ENCODE measurements at regions not wholly inside any gene's neighbourhood (a gene's known extent, or its start where the extent isn't known, plus 50 kb on each side); places are given as distances from the start of the nearest gene placed in this dataset.

DNA sequence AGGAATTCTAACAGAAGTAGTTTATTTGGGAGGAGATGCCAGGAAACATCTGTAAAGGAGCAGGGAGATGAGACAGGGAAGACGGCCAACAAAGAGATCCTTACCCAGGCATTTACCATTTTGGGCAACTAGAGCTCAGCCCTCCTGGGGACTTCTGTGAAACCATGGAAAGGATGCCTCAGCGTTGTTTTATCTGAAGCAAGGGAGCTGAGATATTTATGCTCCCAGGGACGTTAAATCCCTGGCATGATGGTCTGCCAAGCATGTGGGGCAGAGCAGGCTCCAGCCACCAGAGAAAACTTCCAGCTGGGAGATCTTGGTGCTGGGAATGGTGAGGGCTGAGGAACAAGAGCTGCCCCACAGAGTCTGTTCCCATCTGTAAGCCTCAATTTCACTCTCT, 114.8 kb upstream of the FOXF1 start:
- no peak for DNase-seq

DNA sequence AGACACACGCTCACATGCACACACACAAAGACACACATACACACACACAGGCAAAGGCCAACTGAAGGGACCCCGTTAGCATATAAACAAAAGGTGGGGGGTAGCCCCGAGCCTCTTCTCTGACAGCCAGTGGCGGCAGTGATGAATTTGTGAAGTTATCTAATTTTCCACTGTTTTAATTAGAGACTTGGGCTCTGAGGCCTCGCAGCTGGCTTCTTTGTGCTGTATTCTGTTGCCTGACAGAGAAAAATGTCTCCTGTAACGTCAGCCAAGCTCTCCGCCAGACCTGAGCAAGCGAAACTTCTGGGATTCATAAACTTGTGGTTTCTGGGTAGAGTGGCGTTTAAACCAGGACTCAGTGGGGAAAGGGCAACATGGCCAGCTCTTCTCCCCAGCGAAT, 113.9 kb upstream of the FOXF1 start:
- no peak for DNase-seq

DNA sequence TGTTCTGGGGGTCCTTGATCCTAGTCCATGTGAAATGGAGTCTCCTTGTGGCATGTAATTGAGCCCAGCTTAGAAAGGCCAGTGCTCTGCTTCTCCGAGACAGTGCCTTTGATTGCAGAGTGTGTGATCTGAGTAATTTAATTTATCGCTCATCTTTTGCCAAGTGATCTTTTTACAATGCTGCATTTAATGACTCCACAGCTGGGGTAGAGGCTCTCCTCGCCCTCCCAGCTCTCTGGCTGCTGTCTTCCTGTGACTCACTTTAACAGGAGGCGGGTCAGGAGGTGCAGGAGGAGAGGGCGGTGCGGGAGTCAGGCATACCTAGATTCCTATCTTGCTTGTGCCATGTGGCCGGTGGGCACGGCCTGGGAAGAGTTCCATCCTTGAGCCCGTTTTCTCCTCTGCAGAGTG, 113.4 kb upstream of the FOXF1 start:
- DNase-seq: no peak

DNA sequence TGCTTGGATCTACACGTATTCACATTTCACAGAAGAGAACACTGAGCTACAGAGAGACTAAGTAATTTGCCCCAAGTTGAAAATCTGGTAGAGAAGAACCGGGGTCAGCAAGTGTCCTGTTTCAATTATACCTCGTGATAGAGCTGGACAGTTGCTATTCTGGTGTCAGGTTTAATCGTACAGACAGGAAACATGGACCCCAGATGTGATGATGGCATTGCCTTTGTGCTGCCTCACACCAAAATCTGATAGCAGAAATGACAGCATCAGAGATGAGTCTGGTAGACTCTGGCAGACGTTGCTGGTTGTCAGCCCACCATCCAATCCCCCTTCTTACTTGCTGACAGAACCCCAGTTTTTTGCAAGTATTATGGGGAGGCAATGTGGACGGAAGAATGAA, 112.1 kb upstream of the FOXF1 start:
- no peak for DNase-seq

DNA sequence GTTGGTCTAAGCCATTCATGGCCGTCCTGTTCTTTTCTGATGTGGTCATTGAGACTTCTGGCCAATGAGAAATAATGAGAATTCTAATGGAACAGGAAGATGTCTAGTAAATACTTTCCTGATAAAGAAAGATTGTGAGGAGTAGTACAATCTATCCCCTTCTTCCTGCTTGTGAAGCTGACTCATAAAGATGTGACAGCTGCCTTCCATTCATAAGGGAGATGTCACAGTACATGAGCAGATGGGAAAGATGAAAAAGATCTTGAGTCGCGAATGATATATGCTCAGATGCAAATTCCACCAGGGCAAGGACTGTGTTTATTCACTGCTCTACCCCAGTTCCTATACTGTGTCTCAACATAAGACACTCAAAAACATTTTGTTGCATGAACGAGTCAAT, 111.7 kb upstream of the FOXF1 start:
- DNase-seq: no peak

DNA sequence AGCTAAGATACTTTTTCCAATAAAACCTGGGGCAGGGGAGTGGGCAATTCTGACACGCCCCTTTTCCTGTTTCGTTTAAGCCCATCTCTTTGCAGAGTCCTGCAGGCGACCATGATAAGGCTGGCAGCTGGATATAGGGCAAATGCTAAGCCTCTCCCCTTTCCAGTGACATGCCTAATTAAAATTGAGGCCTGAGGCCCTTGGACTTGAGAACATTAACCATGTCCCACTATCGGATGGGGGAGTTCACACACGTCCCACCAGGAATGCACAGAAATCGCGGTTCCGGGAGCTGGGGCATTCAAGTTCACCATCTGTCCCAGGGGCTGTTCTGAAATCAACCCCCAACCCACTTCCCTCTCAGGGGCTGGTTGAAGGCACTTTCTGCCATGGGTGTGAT, 109.2 kb upstream of the FOXF1 start:
- DNase-seq: no peak

DNA sequence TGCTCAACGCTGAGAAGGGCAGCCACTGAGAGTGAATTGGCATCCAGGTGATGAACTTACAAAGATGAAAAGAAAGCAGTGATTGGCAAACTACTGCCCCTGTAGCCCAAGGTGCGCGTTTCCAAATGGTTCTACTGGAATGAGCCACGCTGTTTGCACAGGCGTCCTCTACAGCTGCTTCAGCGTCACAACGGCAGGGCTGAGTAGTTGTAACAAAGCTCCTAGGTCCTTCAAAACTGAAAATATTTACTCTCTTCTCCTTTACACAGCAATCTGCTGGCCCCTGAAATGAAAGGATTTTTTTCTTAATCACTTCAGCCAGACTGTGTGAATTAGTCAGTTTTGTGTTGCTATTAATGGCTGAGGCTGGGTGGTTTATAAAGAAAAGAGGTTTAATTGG, 107.2 kb upstream of the FOXF1 start:
- DNase-seq: no peak

DNA sequence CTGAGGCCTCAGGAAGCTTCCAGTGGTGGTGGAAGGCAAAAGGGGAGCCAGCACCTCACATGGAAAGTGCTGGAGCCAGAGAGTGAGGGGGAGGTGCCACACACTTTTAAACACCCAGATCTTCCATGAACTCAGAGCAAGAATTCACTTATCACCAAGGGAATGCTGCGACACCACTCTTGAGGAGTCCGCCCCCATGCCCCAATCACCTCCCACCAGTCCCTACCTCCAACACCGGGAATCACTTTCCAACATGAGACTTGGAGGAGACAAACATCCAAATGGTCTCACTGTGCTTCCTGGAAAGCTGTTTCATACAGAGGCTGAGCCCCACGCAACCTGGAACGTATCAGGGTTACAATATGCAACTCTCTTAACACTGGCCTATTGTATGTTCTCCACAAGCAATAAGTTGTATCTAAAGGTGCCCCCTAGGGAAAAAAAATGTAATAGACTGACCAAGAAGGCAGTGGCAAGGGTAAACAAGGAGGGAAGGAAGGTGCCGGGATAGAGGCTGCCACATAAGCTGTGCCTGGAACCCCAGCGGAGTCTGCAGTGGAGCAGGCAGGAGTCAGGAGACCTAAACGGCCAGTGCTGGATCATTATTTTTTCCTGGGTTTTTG, 106.7 kb upstream of the FOXF1 start:
- DNase-seq: no peak

DNA sequence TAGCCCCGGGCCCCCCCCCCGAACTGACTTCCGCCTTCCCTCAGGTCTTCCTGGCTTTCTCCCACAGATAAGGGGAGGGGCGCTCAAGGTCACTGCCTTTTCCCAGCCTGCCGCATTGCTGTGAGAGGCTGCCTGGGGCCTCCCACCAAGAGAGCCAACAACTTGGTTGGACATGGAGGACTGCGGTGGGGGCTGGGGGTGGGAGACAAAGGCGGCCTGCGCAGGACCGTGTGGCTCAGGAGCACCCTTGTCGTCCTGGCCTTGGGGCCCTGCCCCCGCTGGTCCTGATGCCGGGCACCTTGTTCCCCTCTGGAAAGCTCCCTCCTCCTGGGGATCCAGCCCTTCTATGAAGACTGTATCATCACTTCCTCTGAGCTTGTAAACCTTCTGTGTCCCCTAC, 105.6 kb upstream of the FOXF1 start:
- no peak for DNase-seq

DNA sequence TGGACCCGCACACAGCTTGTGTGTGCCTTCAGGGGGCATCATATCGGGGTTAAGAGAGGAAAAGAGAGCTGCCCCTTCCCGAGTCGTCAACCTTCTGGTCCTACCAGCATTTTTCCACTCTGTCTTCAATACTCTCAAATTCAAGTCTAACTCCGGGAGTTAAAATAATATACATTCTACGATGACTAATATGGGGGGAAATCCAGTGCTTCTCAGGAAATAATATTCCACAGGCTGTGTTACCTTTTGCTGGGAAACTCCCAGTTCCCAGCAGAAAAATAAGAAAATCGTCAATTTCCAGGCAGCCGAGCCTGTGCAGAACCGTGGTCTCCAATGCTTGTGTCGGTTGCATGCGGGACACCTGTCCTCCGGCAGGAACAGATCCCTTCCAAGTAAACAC, 105.0 kb upstream of the FOXF1 start:
- DNase-seq: no peak

DNA sequence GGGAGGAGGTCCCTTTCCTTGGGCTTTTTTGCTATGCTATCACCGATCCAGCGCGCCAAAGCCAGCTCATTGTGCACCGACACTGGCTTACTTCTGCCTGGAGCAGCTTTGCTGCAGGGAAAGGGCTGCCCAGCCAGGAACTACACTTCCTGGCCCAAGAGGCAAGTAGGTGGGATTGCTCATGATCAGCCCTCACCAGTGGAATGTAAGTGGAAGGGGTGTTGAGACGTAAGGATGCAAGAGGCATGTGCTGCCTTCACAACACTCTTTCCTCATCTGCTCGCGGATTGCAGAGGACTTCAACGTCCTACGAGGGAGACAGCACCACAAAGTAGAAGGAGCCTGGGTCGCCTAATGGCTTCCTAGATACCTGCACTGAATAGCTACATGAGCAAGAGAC, 104.3 kb upstream of the FOXF1 start:
- no peak for DNase-seq

DNA sequence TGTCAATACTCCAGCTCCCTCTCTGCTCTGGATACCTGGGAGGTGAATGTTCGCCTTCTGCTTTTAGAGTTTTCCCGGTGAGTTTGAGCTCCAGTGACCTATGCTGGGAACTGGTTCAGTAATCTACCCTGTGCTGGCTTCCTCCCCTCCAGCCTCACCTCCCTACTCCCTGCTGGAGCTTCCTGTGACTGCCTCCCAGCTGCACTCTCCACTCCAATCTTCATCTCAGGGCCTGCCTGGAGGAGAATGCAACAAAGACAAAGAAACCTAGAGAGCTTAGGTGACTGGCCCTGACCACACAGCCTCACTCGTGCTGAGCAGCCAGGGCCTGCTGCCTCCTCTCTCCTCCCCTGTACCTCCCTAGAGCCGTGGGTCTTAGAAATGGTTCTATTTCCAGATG, 101.6 kb upstream of the FOXF1 start:
- DNase-seq: no peak

DNA sequence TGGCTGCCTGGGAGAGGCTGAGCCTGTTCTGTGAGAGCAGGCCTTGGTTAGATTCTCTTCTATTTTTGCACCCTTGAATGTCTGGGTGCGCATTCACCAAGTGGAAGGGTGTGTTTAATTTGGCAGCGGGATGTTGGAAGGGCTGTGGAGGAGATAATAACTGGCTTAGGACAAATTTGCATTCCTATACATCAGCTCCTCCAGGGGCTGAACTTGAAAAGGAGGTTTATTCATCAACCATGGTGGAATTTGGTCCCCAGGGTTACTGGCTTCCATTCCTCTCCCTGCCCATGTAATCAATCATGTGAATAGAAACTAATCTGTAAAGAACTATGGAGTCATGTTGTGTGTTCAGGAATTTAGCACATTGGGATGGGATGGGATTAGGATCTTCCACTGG, 100.2 kb upstream of the FOXF1 start:
- DNase-seq: no peak

DNA sequence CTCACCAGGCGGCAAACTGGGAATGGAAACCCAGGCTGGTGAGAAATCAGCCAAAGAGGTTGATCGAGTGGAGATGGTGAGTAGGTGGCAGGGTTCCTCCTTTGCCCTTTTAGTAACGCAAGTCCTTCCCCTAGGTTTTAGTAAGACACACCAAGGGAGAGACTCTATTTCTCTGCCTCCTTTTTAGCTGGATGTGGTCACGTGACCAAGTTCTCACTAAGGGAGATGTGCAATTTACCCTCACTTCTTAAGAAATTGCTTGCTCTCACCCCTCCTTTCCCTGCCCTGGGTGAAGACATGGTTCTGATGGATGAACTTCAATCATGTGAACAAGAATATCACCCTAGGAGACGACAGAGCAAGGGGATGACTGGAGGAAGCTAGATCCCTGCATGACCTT, 99.8 kb upstream of the FOXF1 start:
- no peak for DNase-seq

DNA sequence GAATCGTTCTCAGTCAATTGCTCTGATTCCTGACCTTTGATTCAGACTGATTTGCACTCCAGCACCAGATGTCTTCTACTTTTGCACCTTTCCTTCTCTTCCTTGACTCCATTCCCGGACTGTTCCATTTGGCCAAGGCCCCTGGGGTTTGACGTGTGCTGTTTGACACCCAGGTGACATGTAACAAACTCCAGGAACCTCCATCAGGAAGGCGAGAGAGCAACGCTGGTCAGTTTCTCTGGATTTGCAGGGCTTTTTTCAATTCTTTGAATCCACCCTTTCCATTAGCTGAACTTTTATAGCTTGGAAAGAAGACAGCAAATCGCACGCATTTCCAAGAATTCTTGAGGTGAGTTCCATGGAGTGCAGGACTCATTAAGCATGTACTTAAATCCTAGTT, 98.4 kb upstream of the FOXF1 start:
- no peak for DNase-seq

DNA sequence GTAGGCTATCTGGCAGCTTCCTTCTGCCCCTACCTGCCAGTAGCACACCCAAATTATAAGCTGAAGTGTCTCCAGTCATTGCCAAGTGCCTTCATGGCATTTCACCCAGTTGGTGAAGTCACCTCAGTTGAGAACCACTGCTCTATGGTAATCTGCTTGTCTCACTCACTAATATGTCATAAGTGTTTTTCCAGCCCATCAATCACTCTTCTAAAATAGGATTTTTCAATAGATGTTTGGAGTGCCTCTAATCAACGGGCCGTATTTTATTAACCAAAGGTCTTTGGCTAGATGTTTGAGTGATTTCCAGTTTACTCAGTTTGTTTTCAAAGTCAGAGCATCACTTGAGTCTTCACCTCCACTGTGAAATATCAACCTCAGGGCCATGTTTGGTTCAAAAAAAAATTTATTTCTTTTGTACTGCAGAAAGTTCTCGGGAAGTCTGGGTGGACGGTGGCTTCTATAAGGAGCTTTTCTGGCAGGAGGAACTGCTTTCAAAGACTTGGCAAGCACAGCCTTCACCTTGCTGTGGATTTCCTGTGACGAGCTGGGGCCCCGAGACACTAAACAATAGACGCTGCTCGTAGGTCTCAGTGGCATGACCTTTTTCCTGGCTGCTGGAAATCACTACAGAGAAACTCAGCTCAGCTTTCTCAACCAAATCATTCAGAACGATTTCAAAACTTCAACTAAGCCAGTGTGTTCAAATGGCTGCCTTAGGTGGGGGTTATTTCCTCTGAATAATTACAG, 95.2 kb upstream of the FOXF1 start:
- DNase-seq: no peak

DNA sequence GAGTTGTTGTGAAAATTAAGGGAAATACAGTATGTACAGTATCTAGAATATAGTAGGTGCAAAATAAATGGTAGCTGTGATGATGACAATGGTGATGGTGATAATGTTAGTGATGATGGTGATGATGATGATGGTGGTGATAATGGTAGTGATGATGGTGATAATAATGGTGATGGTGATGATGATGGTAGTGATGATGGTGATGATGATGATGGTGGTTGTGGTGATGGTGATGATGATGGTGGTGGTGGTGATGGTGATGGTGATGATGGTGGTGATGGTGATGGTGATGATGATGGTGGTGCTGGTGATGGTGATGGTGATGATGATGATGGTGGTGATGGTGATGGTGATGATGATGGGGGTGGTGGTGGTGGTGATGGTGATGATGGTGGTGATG, 91.3 kb upstream of the FOXF1 start:
- DNase-seq: no peak

DNA sequence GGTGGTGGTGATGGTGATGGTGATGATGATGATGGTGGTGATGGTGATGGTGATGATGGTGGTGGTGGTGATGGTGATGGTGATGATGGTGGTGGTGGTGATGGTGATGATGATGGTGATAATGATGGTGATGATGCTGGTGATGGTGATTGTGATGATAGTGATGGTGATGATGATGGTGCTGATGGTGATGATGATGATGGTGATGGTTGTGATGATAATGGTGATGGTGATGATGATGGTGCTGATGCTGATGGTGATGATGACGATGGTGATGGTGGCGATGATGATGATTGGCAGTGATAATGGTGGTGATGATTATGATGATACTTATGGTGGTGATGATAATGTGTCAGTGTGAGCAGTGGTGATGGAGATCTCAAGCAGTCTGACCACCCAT, 90.8 kb upstream of the FOXF1 start:
- no peak for DNase-seq

DNA sequence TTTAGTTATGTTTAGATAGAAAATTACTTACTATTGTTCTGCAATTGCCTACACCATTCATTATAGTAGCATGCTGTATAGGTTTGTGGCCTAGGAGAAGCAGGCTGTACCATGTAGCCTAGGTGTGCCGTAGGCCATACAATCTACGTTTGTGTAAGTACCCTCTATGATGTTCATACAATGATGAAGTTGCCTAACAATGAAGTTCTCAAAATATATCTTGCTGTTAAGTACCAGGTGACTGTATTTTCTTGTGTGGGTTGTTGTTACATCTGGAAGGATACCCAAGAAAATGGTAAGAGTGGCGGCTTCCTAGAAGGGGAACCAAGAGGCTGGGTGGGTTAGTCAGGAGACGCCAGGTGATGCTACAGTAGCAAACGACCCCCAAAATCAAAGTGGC, 88.3 kb upstream of the FOXF1 start:
- no peak for DNase-seq

DNA sequence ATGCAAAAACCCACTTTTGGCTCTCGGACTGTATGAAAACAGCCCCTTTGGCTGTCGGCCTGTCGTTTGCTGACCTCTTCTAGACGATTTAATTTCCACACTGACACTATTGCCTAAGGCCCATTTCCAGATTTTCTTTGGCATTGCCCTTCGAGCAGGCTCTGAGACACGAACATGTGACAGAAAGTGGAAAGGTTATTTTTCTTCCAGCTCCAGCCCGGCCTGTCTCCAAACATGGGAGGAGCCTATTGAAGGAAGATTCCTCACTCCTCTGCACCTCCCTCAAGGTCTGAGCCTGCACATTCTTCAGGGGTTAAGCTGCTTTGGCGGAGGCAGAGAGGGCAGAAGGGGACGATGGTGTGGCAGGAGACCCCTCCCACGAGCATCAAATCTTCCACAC, 85.9 kb upstream of the FOXF1 start:
- DNase-seq: no peak

DNA sequence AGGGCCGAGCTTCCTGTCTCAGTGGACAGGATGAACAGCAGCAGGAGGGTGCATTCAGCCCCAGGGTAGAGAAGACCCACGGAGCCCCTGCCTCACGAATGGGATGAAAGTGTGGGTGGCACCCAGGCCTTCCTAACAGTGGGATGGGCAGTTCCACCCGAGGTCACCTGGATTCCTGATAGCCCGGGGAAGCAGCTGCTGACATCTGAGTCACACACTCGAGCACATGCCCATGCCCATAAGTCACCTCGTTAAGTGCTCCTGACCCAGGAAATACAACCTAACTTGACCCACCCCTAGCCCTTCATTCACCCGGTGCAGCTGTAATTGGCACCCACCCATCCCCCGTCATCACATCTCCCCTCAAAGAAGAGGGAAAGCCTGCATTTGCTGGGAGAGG, 85.3 kb upstream of the FOXF1 start:
- DNase-seq: no peak

DNA sequence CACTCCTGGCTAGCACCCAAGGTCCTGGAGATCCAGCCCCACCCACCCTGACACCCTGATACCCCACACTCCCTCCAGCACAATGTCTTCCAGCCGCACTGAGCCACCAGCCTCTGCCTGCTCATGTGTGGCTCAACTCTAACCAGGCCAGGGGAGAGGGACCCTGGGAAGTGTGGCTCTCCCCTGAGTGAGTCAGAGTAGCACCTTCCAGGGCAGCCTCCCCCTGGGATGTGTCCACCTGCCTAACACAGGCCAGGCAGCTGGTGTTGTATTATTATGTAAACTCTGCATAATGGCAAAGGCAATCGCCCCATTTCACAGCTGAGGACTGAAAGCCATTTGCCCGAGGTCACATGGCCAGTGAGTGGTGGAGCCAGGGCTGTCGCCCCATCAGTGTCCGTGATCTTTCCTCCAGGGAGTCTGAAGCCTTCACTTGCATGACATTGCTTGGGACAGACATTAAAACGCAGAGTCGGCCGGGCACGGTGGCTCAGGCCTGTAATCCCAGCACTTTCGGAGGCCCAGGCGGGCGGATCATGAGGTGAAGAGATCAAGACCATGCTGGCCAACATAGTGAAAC, 84.2 kb upstream of the FOXF1 start:
- no peak for DNase-seq

DNA sequence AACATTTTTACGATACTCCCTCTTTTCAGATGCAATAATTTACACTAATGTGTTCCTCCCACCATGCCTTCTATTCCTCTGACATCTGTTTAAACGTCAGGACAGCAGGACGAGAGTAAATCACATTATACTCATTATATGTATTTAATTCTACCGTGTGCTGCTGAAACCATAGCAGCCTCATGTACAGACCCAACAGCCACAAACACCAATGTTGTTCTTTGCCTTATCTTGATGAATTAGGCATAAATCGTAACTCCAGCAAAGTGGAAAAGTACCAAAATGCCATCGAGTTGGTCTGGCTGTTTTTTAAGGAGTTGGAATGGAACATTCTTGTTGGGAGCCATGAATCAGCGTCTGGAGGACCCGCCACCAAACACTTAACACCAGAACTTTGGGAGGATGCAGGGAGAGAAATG, 82.9 kb upstream of the FOXF1 start:
- no peak for DNase-seq

DNA sequence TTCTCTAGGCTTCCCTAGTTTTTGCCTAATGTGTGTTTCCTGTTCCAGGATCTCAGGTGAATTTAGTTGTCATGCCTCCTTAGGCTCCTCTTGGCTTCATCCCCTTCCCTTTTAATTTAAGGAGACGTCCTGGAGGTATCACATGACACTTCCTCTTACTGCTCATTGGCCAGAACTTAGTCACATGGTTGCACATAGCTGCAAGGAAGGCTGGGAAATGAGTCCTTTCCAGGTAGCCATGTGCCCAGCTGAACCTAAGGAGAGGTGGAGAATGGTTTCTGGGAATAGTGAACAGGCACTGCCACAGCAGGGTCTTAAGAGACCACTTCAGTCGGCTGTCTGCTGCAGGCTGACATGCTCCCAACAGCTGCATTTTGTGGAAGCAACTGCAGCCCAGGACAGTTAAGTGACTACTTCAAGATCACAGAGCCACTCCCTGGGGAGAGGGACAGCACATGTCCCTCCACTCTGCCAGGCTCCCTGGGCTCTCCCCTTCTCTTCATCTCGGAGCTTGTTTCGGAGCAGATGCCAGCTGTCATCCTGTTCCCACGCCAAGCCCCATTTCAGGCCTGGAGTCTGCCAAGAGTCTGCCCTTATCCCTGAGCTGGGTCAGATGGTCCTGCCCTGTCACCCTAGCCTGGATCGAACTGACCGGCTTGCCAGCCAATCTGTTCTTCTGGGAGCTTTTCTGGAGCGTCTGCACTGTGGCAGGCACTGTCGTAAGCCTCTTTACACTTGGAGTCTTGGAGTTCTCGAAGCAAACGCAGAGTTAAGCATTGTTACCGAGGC, 81.4 kb upstream of the FOXF1 start:
- no peak for DNase-seq

Data from left hindlimb (tissue), 1 donor.